ENCODE measurements at regions not wholly inside any gene's neighbourhood (a gene's known extent, or its start where the extent isn't known, plus 50 kb on each side); places are given as distances from the start of the nearest gene placed in this dataset.

GRCh38 chr5:143672806-143673205, 139.2 kb upstream of the HMHB1 start:
- TF ChIP-seq CTCF (IDR thresholded peaks at IDR 0.05) (no peak), POLR2AphosphoS5 (IDR thresholded peaks at IDR 0.05; ENCODE audit: low read depth, low read length) (no peak), REST (IDR thresholded peaks at IDR 0.05; ENCODE audit: insufficient read depth in 1 of 2, low read depth in 2 of 2, low read length in 1 of 2) (no peak), SIN3A (IDR thresholded peaks at IDR 0.05; ENCODE audit: borderline replicate concordance, insufficient read depth, low read depth, low read length) (no peak), TCF7L2 (IDR thresholded peaks at IDR 0.05; ENCODE audit: low read depth, low read length) (no peak)
